ENCODE measurements at regions not wholly inside any gene's neighbourhood (a gene's known extent, or its start where the extent isn't known, plus 50 kb on each side); places are given as distances from the start of the nearest gene placed in this dataset.

DNA sequence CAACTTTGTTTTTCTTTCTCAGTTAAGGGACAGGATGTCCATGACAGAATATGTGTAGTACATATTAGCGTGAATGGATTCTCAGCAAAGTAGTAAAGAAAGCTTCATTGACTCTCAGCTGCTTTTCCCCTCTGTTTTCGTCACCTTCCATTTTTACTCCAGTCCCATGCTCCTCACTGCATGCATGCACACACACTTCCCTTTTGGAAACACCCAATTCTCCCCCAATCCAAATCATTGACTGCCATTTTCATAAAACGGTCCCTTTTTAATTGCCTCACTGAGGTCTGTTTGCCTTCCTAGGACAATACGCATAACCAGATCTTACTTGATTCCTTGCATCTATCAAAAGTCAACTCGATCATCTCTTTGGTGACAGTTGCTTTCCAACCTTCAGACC is 287.5 kb upstream of the PARD3B start:
- no peaks in the 10 kb centered on the region for H3K36me3 ChIP-seq (ENCODE audit: control insufficient read depth in 1 of 2, insufficient read depth in 2 of 2, low read length in 2 of 2)
- ChIA-PET RAD21 (ENCODE audit: low non-redundant PET in 1 of 2, low total read pairs in 2 of 2, uncharacterized antibody in 2 of 2, unreplicated experiment in 2 of 2) (no interaction called here), POLR2A (no interaction called here), CTCF (no interaction called here)
- no peaks in the 10 kb centered on the region for H4K20me1 ChIP-seq (ENCODE audit: insufficient read depth)
- no peaks in the 10 kb centered on the region for H3K9me3 ChIP-seq (ENCODE audit: control insufficient read depth in 1 of 2, insufficient read depth in 1 of 2, low read depth in 1 of 2, low read length in 2 of 2)
- no peaks in the 10 kb centered on the region for H3K79me2 ChIP-seq (ENCODE audit: insufficient read depth, low read length)
- BruUV-seq (replicated peaks), result no TSS peak
- H3K4me3 ChIP-seq (replicated peaks in 1 of 2; ENCODE audit: low read depth in 1 of 2, low read length in 2 of 2), result no peak overlapping the region
- peaks cover 3 to 9% of the 10 kb centered on the region in 2 experiments; a peak in 3 of 4 replicates for H3K4me1 ChIP-seq (ENCODE audit: control insufficient read depth in 1 of 2, insufficient read depth in 2 of 2, low read length in 2 of 2)
- H3K27me3 ChIP-seq (ENCODE audit: insufficient read depth, low read length), result no peaks in the 10 kb centered on the region
- H3K9me2 ChIP-seq (ENCODE audit: insufficient read depth), result no peaks in the 10 kb centered on the region
- H3K27ac ChIP-seq (ENCODE audit: low read depth, low read length), result no peak overlapping the region
- intact Hi-C loops (cut with micrococcal nuclease), result no loop called here
- no peak for ATAC-seq
- H2AFZ ChIP-seq (ENCODE audit: low read depth, low read length, poor library complexity, severe bottlenecking), result no peak overlapping the region
- no peak for DNase-seq (ENCODE audit: low read depth, low spot score)
- no peak overlapping the region for H3K9ac ChIP-seq (ENCODE audit: low read length)
- TF ChIP-seq SIN3A (IDR thresholded peaks at IDR 0.05; ENCODE audit: low read depth) (no peak), ZFX (IDR thresholded peaks at IDR 0.05) (no peak), SRF (IDR thresholded peaks at IDR 0.05; ENCODE audit: low read depth) (no peak), RAD21 (IDR thresholded peaks at IDR 0.05; ENCODE audit: low read depth) (no peak), TCF7L2 (IDR thresholded peaks at IDR 0.05; ENCODE audit: borderline replicate concordance, extremely low read depth, insufficient read depth, insufficient read length) (no peak), JUND (IDR thresholded peaks at IDR 0.05) (no peak), EGR1 (IDR thresholded peaks at IDR 0.05; ENCODE audit: low read depth) (no peak), CEBPB (IDR thresholded peaks at IDR 0.05; ENCODE audit: low read depth) (no peak), POLR2A (IDR thresholded peaks at IDR 0.05; ENCODE audit: borderline replicate concordance, extremely low read depth, insufficient read depth, insufficient read length) (no peak), ZNF274 (IDR thresholded peaks at IDR 0.05; ENCODE audit: low read depth, low read length) (no peak), SP1 (IDR thresholded peaks at IDR 0.05; ENCODE audit: low read depth) (no peak), YY1 (IDR thresholded peaks at IDR 0.05; ENCODE audit: extremely low read depth, insufficient replicate concordance, low read depth, low read length) (no peak), EZH2phosphoT487 (IDR thresholded peaks at IDR 0.05; ENCODE audit: borderline replicate concordance) (no peak), FOSL1 (IDR thresholded peaks at IDR 0.05; ENCODE audit: low read depth) (no peak), POLR2AphosphoS5 (IDR thresholded peaks at IDR 0.05; ENCODE audit: low read depth, low read length) (no peak), EZH2 (IDR thresholded peaks at IDR 0.05) (no peak)
- TF ChIP-seq, protein P1, sequence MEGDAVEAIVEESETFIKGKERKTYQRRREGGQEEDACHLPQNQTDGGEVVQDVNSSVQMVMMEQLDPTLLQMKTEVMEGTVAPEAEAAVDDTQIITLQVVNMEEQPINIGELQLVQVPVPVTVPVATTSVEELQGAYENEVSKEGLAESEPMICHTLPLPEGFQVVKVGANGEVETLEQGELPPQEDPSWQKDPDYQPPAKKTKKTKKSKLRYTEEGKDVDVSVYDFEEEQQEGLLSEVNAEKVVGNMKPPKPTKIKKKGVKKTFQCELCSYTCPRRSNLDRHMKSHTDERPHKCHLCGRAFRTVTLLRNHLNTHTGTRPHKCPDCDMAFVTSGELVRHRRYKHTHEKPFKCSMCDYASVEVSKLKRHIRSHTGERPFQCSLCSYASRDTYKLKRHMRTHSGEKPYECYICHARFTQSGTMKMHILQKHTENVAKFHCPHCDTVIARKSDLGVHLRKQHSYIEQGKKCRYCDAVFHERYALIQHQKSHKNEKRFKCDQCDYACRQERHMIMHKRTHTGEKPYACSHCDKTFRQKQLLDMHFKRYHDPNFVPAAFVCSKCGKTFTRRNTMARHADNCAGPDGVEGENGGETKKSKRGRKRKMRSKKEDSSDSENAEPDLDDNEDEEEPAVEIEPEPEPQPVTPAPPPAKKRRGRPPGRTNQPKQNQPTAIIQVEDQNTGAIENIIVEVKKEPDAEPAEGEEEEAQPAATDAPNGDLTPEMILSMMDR (IDR thresholded peaks at IDR 0.05 in 2 of 3, conservative IDR thresholded peaks at IDR 0.05 in 1 of 3; ENCODE audit: borderline replicate concordance in 1 of 3, insufficient read depth in 1 of 3, low read depth in 2 of 3, low read length in 2 of 3), result no peak
- TF ChIP-seq, protein P2, sequence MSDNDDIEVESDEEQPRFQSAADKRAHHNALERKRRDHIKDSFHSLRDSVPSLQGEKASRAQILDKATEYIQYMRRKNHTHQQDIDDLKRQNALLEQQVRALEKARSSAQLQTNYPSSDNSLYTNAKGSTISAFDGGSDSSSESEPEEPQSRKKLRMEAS (IDR thresholded peaks at IDR 0.05), result no peak
- TF ChIP-seq, protein P3, sequence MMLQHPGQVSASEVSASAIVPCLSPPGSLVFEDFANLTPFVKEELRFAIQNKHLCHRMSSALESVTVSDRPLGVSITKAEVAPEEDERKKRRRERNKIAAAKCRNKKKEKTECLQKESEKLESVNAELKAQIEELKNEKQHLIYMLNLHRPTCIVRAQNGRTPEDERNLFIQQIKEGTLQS (IDR thresholded peaks at IDR 0.05), result no peak
- TF ChIP-seq, protein P4, sequence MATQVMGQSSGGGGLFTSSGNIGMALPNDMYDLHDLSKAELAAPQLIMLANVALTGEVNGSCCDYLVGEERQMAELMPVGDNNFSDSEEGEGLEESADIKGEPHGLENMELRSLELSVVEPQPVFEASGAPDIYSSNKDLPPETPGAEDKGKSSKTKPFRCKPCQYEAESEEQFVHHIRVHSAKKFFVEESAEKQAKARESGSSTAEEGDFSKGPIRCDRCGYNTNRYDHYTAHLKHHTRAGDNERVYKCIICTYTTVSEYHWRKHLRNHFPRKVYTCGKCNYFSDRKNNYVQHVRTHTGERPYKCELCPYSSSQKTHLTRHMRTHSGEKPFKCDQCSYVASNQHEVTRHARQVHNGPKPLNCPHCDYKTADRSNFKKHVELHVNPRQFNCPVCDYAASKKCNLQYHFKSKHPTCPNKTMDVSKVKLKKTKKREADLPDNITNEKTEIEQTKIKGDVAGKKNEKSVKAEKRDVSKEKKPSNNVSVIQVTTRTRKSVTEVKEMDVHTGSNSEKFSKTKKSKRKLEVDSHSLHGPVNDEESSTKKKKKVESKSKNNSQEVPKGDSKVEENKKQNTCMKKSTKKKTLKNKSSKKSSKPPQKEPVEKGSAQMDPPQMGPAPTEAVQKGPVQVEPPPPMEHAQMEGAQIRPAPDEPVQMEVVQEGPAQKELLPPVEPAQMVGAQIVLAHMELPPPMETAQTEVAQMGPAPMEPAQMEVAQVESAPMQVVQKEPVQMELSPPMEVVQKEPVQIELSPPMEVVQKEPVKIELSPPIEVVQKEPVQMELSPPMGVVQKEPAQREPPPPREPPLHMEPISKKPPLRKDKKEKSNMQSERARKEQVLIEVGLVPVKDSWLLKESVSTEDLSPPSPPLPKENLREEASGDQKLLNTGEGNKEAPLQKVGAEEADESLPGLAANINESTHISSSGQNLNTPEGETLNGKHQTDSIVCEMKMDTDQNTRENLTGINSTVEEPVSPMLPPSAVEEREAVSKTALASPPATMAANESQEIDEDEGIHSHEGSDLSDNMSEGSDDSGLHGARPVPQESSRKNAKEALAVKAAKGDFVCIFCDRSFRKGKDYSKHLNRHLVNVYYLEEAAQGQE (IDR thresholded peaks at IDR 0.05; ENCODE audit: low read depth), result no peak
- H3K4me2 ChIP-seq (ENCODE audit: low read length), result no peak overlapping the region
